Coronary artery (tissue), 2 donors: ENCODE measurements at regions not wholly inside any gene's neighbourhood (a gene's known extent, or its start where the extent isn't known, plus 50 kb on each side); places are given as distances from the start of the nearest gene placed in this dataset.

Source experiments
- DNase-seq: peaks from one replicate; pipeline ENCODE4 v3.0.0-alpha.2; 2017; ENCODE audit warnings: low spot score
- H3K27ac ChIP-seq, 2 donors: fragments of 200-600 bp; sonication (generic); one replicate each; pipeline ENCODE4 v1.5.1; 2016 to 2019
- H3K4me3 ChIP-seq: fragments of 200-600 bp; sonication (generic); 2 replicates; pipeline ENCODE4 v1.5.1; 2016; ENCODE audit warnings: mild to moderate bottlenecking, moderate library complexity
- CTCF ChIP-seq: fragments of 200-600 bp; sonication (generic); IDR thresholded peaks from one replicate; pipeline ENCODE4 v1.5.1; 2019; ENCODE audit warnings: antibody characterized with exemption

DNA sequence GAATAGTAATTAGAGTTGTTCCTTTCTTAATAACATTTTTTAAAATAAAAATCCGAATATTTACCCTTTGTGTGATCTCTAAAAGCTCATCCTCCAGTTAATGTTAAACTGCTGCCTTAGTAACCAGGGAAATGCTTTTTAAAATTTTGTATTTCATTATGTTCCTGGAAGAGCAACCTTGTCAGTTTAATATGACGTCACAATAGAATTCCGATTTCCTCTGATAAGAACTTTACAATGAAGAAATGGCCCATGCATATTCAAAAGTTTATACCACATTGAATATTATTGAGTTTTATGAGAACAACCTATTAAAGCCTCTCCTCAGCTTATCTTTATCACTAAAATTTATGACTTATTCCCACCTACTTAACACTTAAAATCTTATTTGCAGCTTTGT lies 1566.6 kb downstream of the EFNB2 start:
- Histone ChIP-seq H3K4me3 (no peak overlapping the region), H3K27ac (no peak overlapping the region)
- no peak for TF ChIP-seq CTCF
- DNase-seq, result no peak

DNA sequence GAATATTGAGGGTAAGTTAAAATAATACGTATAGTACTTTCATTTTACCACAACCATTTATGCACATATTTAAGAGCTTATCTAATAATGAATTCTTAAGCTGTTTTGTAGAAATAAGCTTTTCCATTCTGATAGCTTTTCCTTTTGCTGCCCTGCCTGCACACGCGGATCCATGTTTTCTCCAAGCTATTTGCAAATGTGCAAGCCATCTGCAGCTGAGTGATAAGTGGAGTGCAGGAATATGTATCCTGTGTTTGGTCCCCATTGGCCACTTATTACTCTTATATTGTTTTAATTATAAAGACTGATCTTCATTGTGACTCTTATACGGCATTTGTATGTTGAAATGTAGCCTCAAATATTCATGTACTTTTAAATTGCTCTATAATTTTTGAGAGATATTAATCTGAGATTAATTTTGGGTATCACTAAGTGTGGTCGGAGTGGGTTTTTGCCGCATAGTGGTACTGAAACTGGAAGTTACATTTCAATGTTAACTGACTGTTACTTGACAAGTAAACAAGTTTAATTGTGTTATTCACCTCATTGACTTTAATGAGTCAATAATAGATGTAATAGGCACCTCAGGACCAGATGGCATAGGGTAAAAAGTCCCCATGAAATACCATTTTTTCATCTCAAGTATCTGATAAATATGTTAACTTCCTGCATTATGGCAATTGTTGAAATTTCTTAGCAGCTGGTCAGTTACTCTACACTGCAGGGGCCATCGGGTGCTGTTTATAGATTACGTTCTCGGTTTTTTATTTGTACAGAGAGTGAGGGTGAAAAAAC lies 1567.4 kb downstream of the EFNB2 start:
- DNase-seq, result no peak
- Histone ChIP-seq H3K4me3 (peak overlapping the region; percentile 38), H3K27ac (no peak overlapping the region)
- no peak for TF ChIP-seq CTCF

- DNase-seq, result no peak
- Histone ChIP-seq H3K27ac (no peak overlapping the region), H3K4me3 (no peak overlapping the region)
- no peak for TF ChIP-seq CTCF
These were observed 1568.1 kb downstream of the EFNB2 start for GRCh38 chr13:104967376-104967775.

GRCh38 chr13:104962411-104962810 lies 1573.1 kb downstream of the EFNB2 start:
- H3K4me3 ChIP-seq, result no peak overlapping the region
- H3K27ac ChIP-seq, result no peak overlapping the region
- DNase-seq, result no peak
- TF ChIP-seq CTCF, result no peak

DNA sequence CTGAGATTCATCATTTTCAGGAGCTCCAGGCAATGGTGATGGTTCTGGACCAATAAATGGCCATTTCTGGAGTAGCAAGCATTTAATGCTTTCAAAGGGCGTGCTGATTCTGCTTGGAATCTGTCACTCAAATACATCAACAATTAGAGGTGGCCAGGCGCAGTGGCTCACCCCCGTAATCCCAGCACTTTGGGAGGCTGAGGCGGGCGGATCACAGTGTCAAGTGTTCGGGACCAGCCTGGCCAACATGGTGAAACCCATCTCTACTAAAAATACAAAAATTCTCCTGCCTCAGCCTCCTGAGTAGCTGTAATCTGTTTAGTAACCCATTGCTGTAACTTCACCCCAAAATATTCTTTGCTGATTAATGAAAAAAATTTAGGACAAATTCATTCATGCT lies 1574.2 kb downstream of the EFNB2 start:
- Histone ChIP-seq H3K27ac (no peak overlapping the region), H3K4me3 (no peak overlapping the region)
- DNase-seq, result no peak
- no peak for TF ChIP-seq CTCF

DNA sequence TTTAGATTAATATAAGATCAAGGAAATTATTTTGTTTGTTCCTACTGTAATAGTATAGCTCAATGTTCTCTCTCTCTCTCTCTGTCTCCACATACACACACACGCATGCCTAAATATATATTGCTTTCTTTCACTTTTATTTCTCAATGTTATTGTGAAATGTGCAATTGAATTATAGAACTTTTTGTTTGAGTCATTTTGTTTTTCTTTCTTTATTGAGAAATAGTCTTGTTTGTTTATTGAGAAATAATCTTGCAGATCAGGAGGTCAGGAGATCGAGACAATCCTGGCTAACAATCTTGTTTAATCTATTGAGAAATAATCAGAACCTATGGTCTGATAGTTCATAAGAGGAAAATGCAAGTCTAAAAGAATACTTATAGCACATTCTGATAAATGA lies 1581.3 kb downstream of the EFNB2 start:
- Histone ChIP-seq H3K4me3 (no peak overlapping the region), H3K27ac (no peak overlapping the region)
- TF ChIP-seq CTCF, result no peak
- DNase-seq, result no peak

DNA sequence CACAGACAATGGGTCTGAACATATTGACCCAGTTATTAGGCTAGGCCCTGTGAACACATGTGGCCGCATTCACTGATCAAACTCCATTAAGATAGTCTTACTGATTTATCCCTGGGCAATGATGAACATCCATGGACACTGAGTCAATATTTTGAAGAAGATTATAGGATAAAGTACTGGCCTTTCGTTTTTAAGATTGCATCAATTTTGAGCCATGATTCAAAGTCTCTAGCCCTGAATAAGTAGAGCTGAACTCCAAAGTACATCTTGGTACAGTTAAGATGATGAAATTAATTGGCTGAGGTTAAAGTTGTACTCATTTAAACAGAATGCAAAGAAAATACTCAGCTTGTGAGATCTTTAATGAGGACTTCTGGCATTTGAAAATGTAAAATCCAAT lies 1581.9 kb downstream of the EFNB2 start:
- Histone ChIP-seq H3K4me3 (no peak overlapping the region), H3K27ac (no peak overlapping the region)
- no peak for DNase-seq
- TF ChIP-seq CTCF, result no peak
